Liver (tissue), 8 donors: ENCODE measurements at regions not wholly inside any gene's neighbourhood (a gene's known extent, or its start where the extent isn't known, plus 50 kb on each side); places are given as distances from the start of the nearest gene placed in this dataset.

Source experiments
- DNase-seq: peaks from one replicate; pipeline ENCODE4 v3.0.0-alpha.2; 2017; ENCODE audit warnings: low spot score
- H3K27ac ChIP-seq, 2 donors: one replicate each; pipeline ENCODE4 v1.7.0; 2013; ENCODE audit warnings: inconsistent platforms in 2 of 2, low read length in 2 of 2, control low read depth in 1 of 2, low read depth in 1 of 2, mild to moderate bottlenecking in 1 of 2
- H3K27me3 ChIP-seq, 4 donors: one replicate each; pipeline versions ENCODE4 v1.6.1 to v1.7.0; 2013; ENCODE audit warnings: low read length in 3 of 4, inconsistent platforms in 1 of 4, mild to moderate bottlenecking in 1 of 4, moderate library complexity in 1 of 4; ENCODE audit not compliant: control insufficient read depth in 4 of 4, insufficient read depth in 4 of 4
- H3K36me3 ChIP-seq, 4 donors: one replicate each; pipeline versions ENCODE4 v1.6.1 to v1.7.0; 2013; ENCODE audit warnings: low read length in 3 of 4, mild to moderate bottlenecking in 3 of 4, low read depth in 1 of 4, moderate library complexity in 1 of 4; ENCODE audit not compliant: control insufficient read depth in 4 of 4, insufficient read depth in 3 of 4
- H3K4me1 ChIP-seq, 4 donors: one replicate each; pipeline versions ENCODE4 v1.6.1 to v1.7.0; 2013; ENCODE audit warnings: low read length in 3 of 4, mild to moderate bottlenecking in 3 of 4, moderate library complexity in 1 of 4; ENCODE audit not compliant: control insufficient read depth in 4 of 4, insufficient read depth in 4 of 4
- H3K4me3 ChIP-seq, 3 donors: one replicate each; pipeline versions ENCODE4 v1.6.1 to v1.7.0; 2013; ENCODE audit warnings: low read length in 3 of 3, control low read depth in 1 of 3, low read depth in 1 of 3, mild to moderate bottlenecking in 1 of 3
- H3K9ac ChIP-seq, 2 donors: one replicate each; pipeline ENCODE4 v1.7.0; 2013; ENCODE audit warnings: low read length in 2 of 2, mild to moderate bottlenecking in 2 of 2, moderate library complexity in 2 of 2, control low read depth in 1 of 2, low read depth in 1 of 2
- H3K9me3 ChIP-seq, 4 donors: one replicate each; pipeline versions ENCODE4 v1.6.1 to v1.7.0; 2013; ENCODE audit warnings: low read length in 3 of 4; ENCODE audit not compliant: control insufficient read depth in 4 of 4
- EGR1 ChIP-seq, 2 donors: IDR thresholded peaks; 2 replicates each; pipeline ENCODE4 v1.6.1; 2016 to 2018; ENCODE audit warnings: antibody characterized with exemption in 2 of 2, low read depth in 2 of 2
- FOXA1 ChIP-seq: IDR thresholded peaks from 2 replicates; pipeline ENCODE4 v1.6.1; 2016; ENCODE audit warnings: antibody characterized with exemption
- FOXA2 ChIP-seq: IDR thresholded peaks from 2 replicates; pipeline ENCODE4 v1.6.1; 2016; ENCODE audit warnings: antibody characterized with exemption
- GABPA ChIP-seq, 2 donors: IDR thresholded peaks in 1 of 2; conservative IDR thresholded peaks in 1 of 2; 2 replicates each; pipeline ENCODE4 v1.6.1; 2016; ENCODE audit warnings: antibody characterized with exemption in 2 of 2, mild to moderate bottlenecking in 1 of 2, moderate library complexity in 1 of 2
- HNF4A ChIP-seq, 2 donors: conservative IDR thresholded peaks; 2 replicates each; pipeline ENCODE4 v1.6.1; 2016; ENCODE audit warnings: antibody characterized with exemption in 2 of 2, mild to moderate bottlenecking in 2 of 2
- HNF4G ChIP-seq: IDR thresholded peaks from 2 replicates; pipeline ENCODE4 v1.6.1; 2016; ENCODE audit warnings: antibody characterized with exemption
- JUND ChIP-seq, 2 donors: IDR thresholded peaks; 2 replicates each; pipeline ENCODE4 v1.6.1; 2016; ENCODE audit warnings: antibody characterized with exemption in 2 of 2
- NR2F2 ChIP-seq: IDR thresholded peaks from 2 replicates; pipeline ENCODE4 v1.6.1; 2016; ENCODE audit warnings: antibody characterized with exemption
- RAD21 ChIP-seq, 2 donors: IDR thresholded peaks; 2 replicates each; pipeline ENCODE4 v1.6.1; 2016; ENCODE audit warnings: antibody characterized with exemption in 2 of 2, mild to moderate bottlenecking in 2 of 2
- RXRA ChIP-seq, 2 donors: IDR thresholded peaks; 2 replicates each; pipeline ENCODE4 v1.6.1; 2017 to 2018; ENCODE audit warnings: antibody characterized with exemption in 2 of 2, mild to moderate bottlenecking in 1 of 2
- SP1 ChIP-seq: IDR thresholded peaks from 2 replicates; pipeline ENCODE4 v1.6.1; 2018; ENCODE audit warnings: antibody characterized with exemption, mild to moderate bottlenecking
- TAF1 ChIP-seq: conservative IDR thresholded peaks from 2 replicates; pipeline ENCODE4 v1.6.1; 2016; ENCODE audit warnings: antibody characterized with exemption, mild to moderate bottlenecking
- YY1 ChIP-seq: IDR thresholded peaks from 2 replicates; pipeline ENCODE4 v1.6.1; 2016; ENCODE audit warnings: antibody characterized with exemption, mild to moderate bottlenecking
- WGBS: extraction: QIAGEN DNeasy Blood & Tissue Kit; methylation state at CpG from one replicate; pipeline ENCODE4 v1.1.7; 2013; 5-methylcytosine and 5-hydroxymethylcytosine counted together
- TF ChIP-seq, protein P1 (sequence below): IDR thresholded peaks from 2 replicates; pipeline ENCODE4 v1.6.1; 2016; ENCODE audit warnings: antibody characterized with exemption
- TF ChIP-seq, protein P2 (sequence below): IDR thresholded peaks from 2 replicates; pipeline ENCODE4 v1.6.1; 2016; ENCODE audit warnings: antibody characterized with exemption
- TF ChIP-seq, protein P3 (sequence below): fragments of 150-350 bp; IDR thresholded peaks from 2 replicates; pipeline ENCODE4 v1.5.1; 2017; ENCODE audit warnings: improper control_type of control experiment, low read depth, low read length; ENCODE audit not compliant: missing input control
- TF ChIP-seq, protein P4 (sequence below): IDR thresholded peaks from 2 replicates; pipeline ENCODE4 v1.6.1; 2016; ENCODE audit warnings: antibody characterized with exemption, mild to moderate bottlenecking
- TF ChIP-seq, protein P5 (sequence below): IDR thresholded peaks from 2 replicates; pipeline ENCODE4 v1.6.1; 2016; ENCODE audit warnings: antibody characterized with exemption
- donor health status: healthy.
- donor health status: healthy.
- donor health status: healthy.
- donor health status: healthy.
- donor health status: healthy.

DNA sequence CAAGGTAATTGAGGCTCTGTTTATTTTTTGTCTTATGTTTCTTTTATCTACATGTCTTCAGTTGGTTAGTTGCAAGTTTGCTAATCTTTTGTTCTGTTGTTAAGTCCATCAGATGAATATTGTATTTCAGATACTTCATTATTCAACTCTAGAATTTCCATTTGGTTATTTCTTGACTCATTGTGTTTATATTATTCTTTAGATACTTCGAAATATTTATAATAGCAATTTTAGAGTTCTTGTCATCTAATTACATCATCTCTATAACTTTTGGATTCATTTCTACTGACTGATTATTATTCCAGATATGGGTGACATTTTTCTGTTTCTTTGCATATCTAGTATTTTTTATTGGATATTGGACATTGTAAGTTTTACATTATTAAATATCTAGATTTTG lies 405.6 kb downstream of the PLPP3 start:
- 80% methylated on average over 1 of the region's 1 CpG for WGBS
- Histone ChIP-seq H3K4me1 (peaks cover 0 to 3% (median 0%) of the 10 kb centered on the region in 4 donors), H3K9ac (no peak overlapping the region), H3K9me3 (no peaks in the 10 kb centered on the region), H3K36me3 (no peaks in the 10 kb centered on the region), H3K27ac (no peak overlapping the region), H3K4me3 (no peak overlapping the region), H3K27me3 (no peaks in the 10 kb centered on the region)
- DNase-seq: no peak
- TF ChIP-seq GABPA (IDR thresholded peaks at IDR 0.05 in 1 of 2, conservative IDR thresholded peaks at IDR 0.05 in 1 of 2) (no peak), FOXA2 (no peak), EGR1 (IDR thresholded peaks at IDR 0.05; ENCODE audit: low read depth in 2 of 2) (no peak), JUND (IDR thresholded peaks at IDR 0.05) (no peak), TAF1 (no peak), SP1 (no peak), HNF4A (conservative IDR thresholded peaks at IDR 0.05) (no peak), RXRA (IDR thresholded peaks at IDR 0.05) (no peak), HNF4G (no peak), RAD21 (IDR thresholded peaks at IDR 0.05) (no peak), YY1 (no peak)
- TF ChIP-seq, protein P1, sequence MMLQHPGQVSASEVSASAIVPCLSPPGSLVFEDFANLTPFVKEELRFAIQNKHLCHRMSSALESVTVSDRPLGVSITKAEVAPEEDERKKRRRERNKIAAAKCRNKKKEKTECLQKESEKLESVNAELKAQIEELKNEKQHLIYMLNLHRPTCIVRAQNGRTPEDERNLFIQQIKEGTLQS: no peak
- TF ChIP-seq, protein P2, sequence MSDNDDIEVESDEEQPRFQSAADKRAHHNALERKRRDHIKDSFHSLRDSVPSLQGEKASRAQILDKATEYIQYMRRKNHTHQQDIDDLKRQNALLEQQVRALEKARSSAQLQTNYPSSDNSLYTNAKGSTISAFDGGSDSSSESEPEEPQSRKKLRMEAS: no peak
- TF ChIP-seq, protein P3, sequence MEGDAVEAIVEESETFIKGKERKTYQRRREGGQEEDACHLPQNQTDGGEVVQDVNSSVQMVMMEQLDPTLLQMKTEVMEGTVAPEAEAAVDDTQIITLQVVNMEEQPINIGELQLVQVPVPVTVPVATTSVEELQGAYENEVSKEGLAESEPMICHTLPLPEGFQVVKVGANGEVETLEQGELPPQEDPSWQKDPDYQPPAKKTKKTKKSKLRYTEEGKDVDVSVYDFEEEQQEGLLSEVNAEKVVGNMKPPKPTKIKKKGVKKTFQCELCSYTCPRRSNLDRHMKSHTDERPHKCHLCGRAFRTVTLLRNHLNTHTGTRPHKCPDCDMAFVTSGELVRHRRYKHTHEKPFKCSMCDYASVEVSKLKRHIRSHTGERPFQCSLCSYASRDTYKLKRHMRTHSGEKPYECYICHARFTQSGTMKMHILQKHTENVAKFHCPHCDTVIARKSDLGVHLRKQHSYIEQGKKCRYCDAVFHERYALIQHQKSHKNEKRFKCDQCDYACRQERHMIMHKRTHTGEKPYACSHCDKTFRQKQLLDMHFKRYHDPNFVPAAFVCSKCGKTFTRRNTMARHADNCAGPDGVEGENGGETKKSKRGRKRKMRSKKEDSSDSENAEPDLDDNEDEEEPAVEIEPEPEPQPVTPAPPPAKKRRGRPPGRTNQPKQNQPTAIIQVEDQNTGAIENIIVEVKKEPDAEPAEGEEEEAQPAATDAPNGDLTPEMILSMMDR: no peak
- TF ChIP-seq, protein P4, sequence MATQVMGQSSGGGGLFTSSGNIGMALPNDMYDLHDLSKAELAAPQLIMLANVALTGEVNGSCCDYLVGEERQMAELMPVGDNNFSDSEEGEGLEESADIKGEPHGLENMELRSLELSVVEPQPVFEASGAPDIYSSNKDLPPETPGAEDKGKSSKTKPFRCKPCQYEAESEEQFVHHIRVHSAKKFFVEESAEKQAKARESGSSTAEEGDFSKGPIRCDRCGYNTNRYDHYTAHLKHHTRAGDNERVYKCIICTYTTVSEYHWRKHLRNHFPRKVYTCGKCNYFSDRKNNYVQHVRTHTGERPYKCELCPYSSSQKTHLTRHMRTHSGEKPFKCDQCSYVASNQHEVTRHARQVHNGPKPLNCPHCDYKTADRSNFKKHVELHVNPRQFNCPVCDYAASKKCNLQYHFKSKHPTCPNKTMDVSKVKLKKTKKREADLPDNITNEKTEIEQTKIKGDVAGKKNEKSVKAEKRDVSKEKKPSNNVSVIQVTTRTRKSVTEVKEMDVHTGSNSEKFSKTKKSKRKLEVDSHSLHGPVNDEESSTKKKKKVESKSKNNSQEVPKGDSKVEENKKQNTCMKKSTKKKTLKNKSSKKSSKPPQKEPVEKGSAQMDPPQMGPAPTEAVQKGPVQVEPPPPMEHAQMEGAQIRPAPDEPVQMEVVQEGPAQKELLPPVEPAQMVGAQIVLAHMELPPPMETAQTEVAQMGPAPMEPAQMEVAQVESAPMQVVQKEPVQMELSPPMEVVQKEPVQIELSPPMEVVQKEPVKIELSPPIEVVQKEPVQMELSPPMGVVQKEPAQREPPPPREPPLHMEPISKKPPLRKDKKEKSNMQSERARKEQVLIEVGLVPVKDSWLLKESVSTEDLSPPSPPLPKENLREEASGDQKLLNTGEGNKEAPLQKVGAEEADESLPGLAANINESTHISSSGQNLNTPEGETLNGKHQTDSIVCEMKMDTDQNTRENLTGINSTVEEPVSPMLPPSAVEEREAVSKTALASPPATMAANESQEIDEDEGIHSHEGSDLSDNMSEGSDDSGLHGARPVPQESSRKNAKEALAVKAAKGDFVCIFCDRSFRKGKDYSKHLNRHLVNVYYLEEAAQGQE: no peak

DNA sequence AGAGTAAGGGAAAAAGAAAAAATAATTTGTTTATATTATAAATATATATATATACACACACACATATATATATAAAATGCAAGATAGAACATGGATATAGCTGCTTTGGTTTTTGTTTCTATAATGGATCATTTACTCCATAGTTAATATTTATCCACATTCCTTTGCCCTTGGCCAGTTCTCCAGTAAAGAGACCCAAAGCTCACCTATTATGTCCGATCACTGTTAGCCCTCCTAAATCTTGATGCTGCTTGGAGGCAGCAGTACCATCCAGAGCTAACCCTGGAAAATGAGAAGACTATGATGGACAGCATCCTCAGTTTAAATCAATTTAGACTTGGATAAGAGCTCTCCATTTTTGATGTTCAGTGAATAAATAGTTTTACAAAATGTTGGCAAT lies 407.7 kb downstream of the PLPP3 start:
- no peak for DNase-seq
- no peaks in the 10 kb centered on the region for H3K36me3 ChIP-seq
- H3K9me3 ChIP-seq: no peaks in the 10 kb centered on the region
- H3K9ac ChIP-seq: no peak overlapping the region
- no peak overlapping the region for H3K4me3 ChIP-seq
- no peak overlapping the region for H3K27ac ChIP-seq
- no peaks in the 10 kb centered on the region for H3K27me3 ChIP-seq
- H3K4me1 ChIP-seq: peaks cover 0 to 3% (median 0%) of the 10 kb centered on the region in 4 donors
- WGBS: 45% methylated on average over 1 of the region's 1 CpG
- TF ChIP-seq RAD21 (IDR thresholded peaks at IDR 0.05) (no peak), FOXA1 (no peak), NR2F2 (no peak), JUND (IDR thresholded peaks at IDR 0.05) (no peak), EGR1 (IDR thresholded peaks at IDR 0.05; ENCODE audit: low read depth in 2 of 2) (no peak), HNF4A (conservative IDR thresholded peaks at IDR 0.05) (no peak), YY1 (no peak), HNF4G (no peak)
- TF ChIP-seq, protein P2: no peak
- TF ChIP-seq, protein P1: no peak
- TF ChIP-seq, protein P5, sequence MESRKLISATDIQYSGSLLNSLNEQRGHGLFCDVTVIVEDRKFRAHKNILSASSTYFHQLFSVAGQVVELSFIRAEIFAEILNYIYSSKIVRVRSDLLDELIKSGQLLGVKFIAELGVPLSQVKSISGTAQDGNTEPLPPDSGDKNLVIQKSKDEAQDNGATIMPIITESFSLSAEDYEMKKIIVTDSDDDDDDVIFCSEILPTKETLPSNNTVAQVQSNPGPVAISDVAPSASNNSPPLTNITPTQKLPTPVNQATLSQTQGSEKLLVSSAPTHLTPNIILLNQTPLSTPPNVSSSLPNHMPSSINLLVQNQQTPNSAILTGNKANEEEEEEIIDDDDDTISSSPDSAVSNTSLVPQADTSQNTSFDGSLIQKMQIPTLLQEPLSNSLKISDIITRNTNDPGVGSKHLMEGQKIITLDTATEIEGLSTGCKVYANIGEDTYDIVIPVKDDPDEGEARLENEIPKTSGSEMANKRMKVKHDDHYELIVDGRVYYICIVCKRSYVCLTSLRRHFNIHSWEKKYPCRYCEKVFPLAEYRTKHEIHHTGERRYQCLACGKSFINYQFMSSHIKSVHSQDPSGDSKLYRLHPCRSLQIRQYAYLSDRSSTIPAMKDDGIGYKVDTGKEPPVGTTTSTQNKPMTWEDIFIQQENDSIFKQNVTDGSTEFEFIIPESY: no peak
- TF ChIP-seq, protein P4: no peak
